GM20431 (cell line): ENCODE measurements at regions not wholly inside any gene's neighbourhood (a gene's known extent, or its start where the extent isn't known, plus 50 kb on each side); places are given as distances from the start of the nearest gene placed in this dataset.
"Not testable (repeated sequence)": the region's sequence is repeated elsewhere in the genome, so short reads cannot be mapped to it uniquely, and the experiment has no call there.

Experiments
- in situ Hi-C: fragments of 300-500 bp; cut with MseI, MboI; formaldehyde crosslinking; loops from one replicate; pipeline ENCODE4 v1.15.0; 2020; ENCODE audit warnings: low sequenced_read_pairs; ENCODE audit not compliant: unreplicated experiment

GRCh38 chr4:4090720-4091119 is 136.0 kb downstream of the OTOP1 start:
- in situ Hi-C loops = not testable (repeated sequence)

- in situ Hi-C loops = not testable (repeated sequence)
Measured at GRCh38 chr4:4092159-4092558, 134.6 kb downstream of the OTOP1 start.

GRCh38 chr4:4099610-4100009 is 127.1 kb downstream of the OTOP1 start:
- in situ Hi-C loops = loop anchor here (25.0 kb wide), 1 partner anchor 87 kb away; no protein-coding TSS in a partner anchor

GRCh38 chr4:4106923-4107322 is 119.8 kb downstream of the OTOP1 start:
- in situ Hi-C loops = loop anchor here (25.0 kb wide), 1 partner anchor 95 kb away; no protein-coding TSS in a partner anchor

- in situ Hi-C loops = loop anchor here (25.0 kb wide), 1 partner anchor 95 kb away; no protein-coding TSS in a partner anchor
Measured at GRCh38 chr4:4107411-4108107, 119.2 kb downstream of the OTOP1 start.

- in situ Hi-C loops = loop anchor here (25.0 kb wide), 1 partner anchor 103 kb away; no protein-coding TSS in a partner anchor
Measured at GRCh38 chr4:4115381-4115780, 111.3 kb downstream of the OTOP1 start.

GRCh38 chr4:4116901-4117300 is 109.8 kb downstream of the OTOP1 start:
- in situ Hi-C loops = loop anchor here (25.0 kb wide), 1 partner anchor 105 kb away; no protein-coding TSS in a partner anchor

GRCh38 chr4:4134368-4134767 is 92.4 kb downstream of the OTOP1 start:
- in situ Hi-C loops = not testable (repeated sequence)

- in situ Hi-C loops = not testable (repeated sequence)
Measured at GRCh38 chr4:4136621-4137020, 90.1 kb downstream of the OTOP1 start.
